ENCODE measurements at regions not wholly inside any gene's neighbourhood (a gene's known extent, or its start where the extent isn't known, plus 50 kb on each side); places are given as distances from the start of the nearest gene placed in this dataset.

DNA sequence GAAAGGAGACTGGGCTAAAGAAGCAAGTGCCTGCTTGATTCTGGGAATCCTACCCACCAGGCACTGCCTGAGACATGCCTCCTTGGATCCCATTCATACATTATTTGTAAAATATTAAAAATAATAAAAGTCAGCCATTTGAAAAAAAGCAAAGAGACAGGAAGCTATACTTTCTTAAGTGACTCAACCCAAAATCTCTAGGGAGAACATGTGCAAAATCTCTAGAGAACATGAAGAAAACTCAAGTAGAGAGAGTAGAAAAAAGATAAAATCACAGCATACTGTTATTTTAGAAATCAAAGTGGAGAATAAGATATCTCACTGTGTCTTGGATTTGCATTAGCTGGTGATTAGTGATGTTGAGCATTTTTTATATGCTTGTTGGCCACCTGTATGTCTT is 197.2 kb upstream of the GGTLC1 start:
- intact Hi-C loops (cut with DNase I) = no loop called here
- no peaks in the 10 kb centered on the region for H3K36me3 ChIP-seq
- no peak overlapping the region for H3K4me3 ChIP-seq
- no peaks in the 10 kb centered on the region for H3K4me1 ChIP-seq
- TF ChIP-seq POLR2AphosphoS5 (IDR thresholded peaks at IDR 0.05) (no peak), CTCF (IDR thresholded peaks at IDR 0.05) (no peak), EP300 (IDR thresholded peaks at IDR 0.05) (no peak), POLR2A (IDR thresholded peaks at IDR 0.05) (no peak)
- DNase-seq = no peak
- H3K27me3 ChIP-seq = no peaks in the 10 kb centered on the region
- H3K9me3 ChIP-seq = no peaks in the 10 kb centered on the region
- no peak overlapping the region for H3K27ac ChIP-seq

- no peak for DNase-seq
- no peak for TF ChIP-seq POLR2A (IDR thresholded peaks at IDR 0.05)
- no peak for TF ChIP-seq EP300 (IDR thresholded peaks at IDR 0.05)
- TF ChIP-seq CTCF (IDR thresholded peaks at IDR 0.05) = no peak
- no peak for TF ChIP-seq POLR2AphosphoS5 (IDR thresholded peaks at IDR 0.05)
- Histone ChIP-seq H3K4me1 (no peaks in the 10 kb centered on the region), H3K36me3 (no peaks in the 10 kb centered on the region), H3K27ac (no peak overlapping the region), H3K27me3 (no peaks in the 10 kb centered on the region), H3K9me3 (no peaks in the 10 kb centered on the region), H3K4me3 (no peak overlapping the region)
- intact Hi-C loops (cut with DNase I) = no loop called here
These were observed 192.6 kb upstream of the GGTLC1 start for GRCh38 chr20:24181151-24181550.

DNA sequence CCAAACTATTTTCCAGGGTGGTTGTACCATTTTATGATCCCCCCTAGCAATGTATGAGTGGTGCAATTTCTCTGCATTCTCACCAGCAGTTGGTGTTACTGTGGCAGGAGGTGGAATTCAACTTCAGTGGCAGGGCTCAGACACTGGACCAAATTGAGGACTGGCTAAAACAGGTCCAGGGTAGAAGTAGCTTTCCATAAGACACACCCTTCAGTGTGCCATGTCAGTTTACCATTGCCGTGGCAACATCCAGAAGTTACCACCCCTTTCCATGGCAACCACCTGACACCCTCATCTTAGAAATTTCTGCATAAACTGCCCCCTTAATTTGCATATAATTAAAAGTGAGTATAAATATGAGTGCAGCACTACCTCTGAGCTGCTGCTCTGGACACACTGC is 180.7 kb upstream of the GGTLC1 start:
- H3K4me1 ChIP-seq = peaks cover 0 to 17% (median 10%) of the 10 kb centered on the region in 4 donors
- no peak overlapping the region for H3K4me3 ChIP-seq
- H3K27me3 ChIP-seq = no peaks in the 10 kb centered on the region
- no peak for TF ChIP-seq EP300 (IDR thresholded peaks at IDR 0.05)
- no peak for TF ChIP-seq POLR2A (IDR thresholded peaks at IDR 0.05)
- TF ChIP-seq CTCF (IDR thresholded peaks at IDR 0.05) = no peak
- no peak for TF ChIP-seq POLR2AphosphoS5 (IDR thresholded peaks at IDR 0.05)
- intact Hi-C loops (cut with DNase I) = loop anchor here (10.0 kb wide), 1 partner anchor 296 kb away; the partner anchor contains the start of gene SYNDIG1
- H3K36me3 ChIP-seq = no peaks in the 10 kb centered on the region
- no peak overlapping the region for H3K27ac ChIP-seq
- H3K9me3 ChIP-seq = no peaks in the 10 kb centered on the region
- no peak for DNase-seq
- WGBS, 2 donors = 77 to 91% methylated on average over 1 of the region's 1 CpG

GRCh38 chr20:24166412-24166811 is 177.8 kb upstream of the GGTLC1 start:
- WGBS, 2 donors = 56 to 82% methylated on average over 3 of the region's 3 CpGs
- H3K9me3 ChIP-seq = no peaks in the 10 kb centered on the region
- TF ChIP-seq EP300 (IDR thresholded peaks at IDR 0.05) (no peak), POLR2AphosphoS5 (IDR thresholded peaks at IDR 0.05) (no peak), CTCF (IDR thresholded peaks at IDR 0.05) (no peak), POLR2A (IDR thresholded peaks at IDR 0.05) (no peak)
- no peak overlapping the region for H3K4me3 ChIP-seq
- H3K27me3 ChIP-seq = no peaks in the 10 kb centered on the region
- DNase-seq = no peak
- H3K4me1 ChIP-seq = peaks cover 0 to 17% (median 10%) of the 10 kb centered on the region in 4 donors
- intact Hi-C loops (cut with DNase I) = loop anchor here (10.0 kb wide), 1 partner anchor 298 kb away; the partner anchor contains the start of gene SYNDIG1
- H3K36me3 ChIP-seq = no peaks in the 10 kb centered on the region
- no peak overlapping the region for H3K27ac ChIP-seq

DNA sequence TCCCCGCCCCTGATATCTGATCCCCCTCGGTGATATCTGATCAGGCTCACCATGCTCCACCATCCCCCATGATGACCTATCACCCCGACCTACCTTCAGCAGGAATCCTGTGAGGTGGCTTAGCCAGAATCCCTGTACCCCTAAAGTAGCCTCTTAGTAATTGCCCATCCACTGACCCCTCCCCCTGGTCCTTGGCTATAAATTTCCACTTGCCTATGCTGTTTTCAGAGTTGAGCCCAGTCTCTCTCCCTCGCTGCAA is 177.5 kb upstream of the GGTLC1 start:
- TF ChIP-seq POLR2AphosphoS5 (IDR thresholded peaks at IDR 0.05) (no peak), CTCF (IDR thresholded peaks at IDR 0.05) (no peak), EP300 (IDR thresholded peaks at IDR 0.05) (no peak), POLR2A (IDR thresholded peaks at IDR 0.05) (no peak)
- Histone ChIP-seq H3K27ac (no peak overlapping the region), H3K36me3 (no peaks in the 10 kb centered on the region), H3K9me3 (no peaks in the 10 kb centered on the region), H3K4me1 (peaks cover 0 to 17% (median 10%) of the 10 kb centered on the region in 4 donors), H3K27me3 (no peaks in the 10 kb centered on the region), H3K4me3 (no peak overlapping the region)
- no peak for DNase-seq
- intact Hi-C loops (cut with DNase I) = loop anchor here (10.0 kb wide), 1 partner anchor 299 kb away; the partner anchor contains the start of gene SYNDIG1
- 50 to 65% methylated on average over 4 of the region's 4 CpGs for WGBS, 2 donors

All from sigmoid colon (tissue), 6 donors.